ENCODE measurements at regions not wholly inside any gene's neighbourhood (a gene's known extent, or its start where the extent isn't known, plus 50 kb on each side); places are given as distances from the start of the nearest gene placed in this dataset.

- TF ChIP-seq CTCF (IDR thresholded peaks at IDR 0.05; ENCODE audit: insufficient read depth, low read depth, low read length) (no peak), EZH2 (IDR thresholded peaks at IDR 0.05; ENCODE audit: insufficient read depth, low read length) (no peak)
These were observed 121.8 kb downstream of the OXSM start for GRCh38 chr3:25911525-25912295.

All from astrocyte (in vitro differentiated cells and primary cell).